HG03469 (cell line): ENCODE measurements at regions not wholly inside any gene's neighbourhood (a gene's known extent, or its start where the extent isn't known, plus 50 kb on each side); places are given as distances from the start of the nearest gene placed in this dataset.

Experiments
- ATAC-seq: cut with Tn5 transposase; IDR thresholded peaks from one replicate; pipeline ENCODE4 v1.9.1; 2021; ENCODE audit warnings: mild to moderate bottlenecking, moderate library complexity, moderate number of reproducible peaks; ENCODE audit not compliant: unreplicated experiment

DNA sequence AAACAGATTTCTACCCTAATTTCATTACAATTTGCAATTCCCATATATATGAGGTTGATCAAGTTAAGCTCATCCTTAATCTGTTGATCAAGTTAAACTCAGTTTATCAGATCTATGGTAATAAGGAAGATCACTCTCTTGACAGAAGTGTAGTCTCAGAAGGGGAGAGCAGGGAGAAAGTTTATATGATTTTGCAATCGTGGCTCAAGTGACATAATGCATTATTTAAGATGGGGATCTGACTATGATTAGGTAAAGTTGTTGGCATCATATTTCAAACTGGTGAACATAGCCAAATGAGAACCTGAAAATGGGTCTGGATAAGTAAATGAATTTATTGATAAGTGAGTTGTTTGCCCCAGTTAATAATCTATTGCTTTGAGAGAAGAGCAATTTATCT lies 995.3 kb downstream of the OTOL1 start:
- ATAC-seq = no peak

DNA sequence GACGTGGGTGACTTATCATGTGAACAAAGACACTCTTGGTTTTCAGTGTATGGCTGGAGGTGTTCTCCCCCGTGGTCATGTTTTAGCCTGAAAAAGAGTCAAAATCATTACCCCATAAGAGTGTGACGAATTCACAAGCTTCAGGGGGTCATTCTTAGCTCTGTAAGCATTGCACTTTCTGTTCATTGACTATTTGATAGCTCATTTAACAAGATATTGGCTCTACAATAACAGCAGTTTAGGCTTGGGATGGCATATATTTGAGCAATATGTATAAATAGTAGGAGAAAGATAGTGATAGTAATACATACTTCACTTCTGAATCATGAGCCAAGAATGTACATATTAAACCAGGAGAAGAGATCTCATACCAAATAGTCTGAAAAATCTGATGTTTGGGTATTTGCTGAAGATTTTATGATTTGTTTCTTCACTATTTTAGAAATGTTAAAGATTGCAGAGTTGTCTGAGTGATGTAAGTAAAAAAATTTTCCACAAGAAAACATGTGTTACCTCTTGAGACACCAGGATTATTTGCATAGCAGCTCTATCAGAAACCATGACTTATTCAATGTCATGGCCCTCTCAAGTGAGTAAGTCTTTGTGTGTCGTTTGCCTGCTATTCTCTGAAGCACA lies 996.0 kb downstream of the OTOL1 start:
- ATAC-seq = no peak

DNA sequence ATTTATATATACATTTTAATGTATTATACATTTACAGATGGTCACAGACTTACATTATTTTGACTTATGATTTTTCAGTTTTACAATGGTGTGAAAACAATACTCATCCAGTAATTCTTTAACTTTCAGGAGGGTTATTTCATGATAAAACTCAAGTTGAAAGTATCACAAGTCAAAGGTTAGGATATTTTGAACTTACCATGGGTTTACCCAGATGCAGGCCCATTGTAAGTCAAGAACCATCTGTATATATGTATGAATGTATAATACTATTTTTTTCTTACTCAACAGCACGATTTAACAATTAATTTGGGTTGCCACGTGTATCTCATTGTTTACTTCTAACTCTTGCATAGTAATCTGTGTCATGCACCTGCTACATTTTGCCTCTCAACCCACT lies 1002.0 kb downstream of the OTOL1 start:
- ATAC-seq = no peak

DNA sequence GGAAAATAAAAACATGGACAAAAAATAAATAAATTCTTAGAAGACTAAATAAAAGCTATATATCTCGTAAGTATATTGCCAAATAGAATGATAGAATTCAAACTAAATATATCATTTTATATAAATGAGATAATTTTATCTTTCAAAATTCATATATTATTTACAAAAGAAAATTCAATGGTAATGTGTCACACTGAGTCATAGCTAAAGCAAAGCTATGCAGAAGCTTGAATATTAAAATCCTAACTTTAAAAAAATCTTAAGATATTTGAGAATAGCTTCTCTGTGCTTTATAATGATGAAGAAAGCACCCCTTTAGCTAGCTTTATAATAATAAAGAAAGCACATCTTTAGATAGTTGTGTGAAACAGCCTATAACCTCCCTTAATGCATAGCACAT lies 1010.8 kb downstream of the OTOL1 start:
- no peak for ATAC-seq

DNA sequence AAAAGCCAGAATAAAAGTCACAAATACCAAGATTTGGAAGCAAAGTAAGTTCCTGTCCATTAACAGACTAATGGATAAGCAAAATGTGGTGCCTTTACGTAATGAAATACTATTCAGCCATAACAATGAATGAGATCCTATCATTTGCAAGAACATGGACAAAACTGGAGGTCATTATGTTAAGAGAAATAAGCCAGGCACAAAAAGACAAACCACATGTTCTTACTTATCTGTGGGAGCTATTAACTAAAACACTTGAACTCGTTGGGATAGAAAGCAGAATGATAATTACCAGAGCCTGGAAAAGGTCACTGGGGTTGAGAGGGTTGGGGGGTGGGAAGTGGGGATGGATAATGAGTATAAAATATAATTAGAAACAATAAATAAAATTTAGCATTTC lies 1015.9 kb downstream of the OTOL1 start:
- ATAC-seq = no peak

DNA sequence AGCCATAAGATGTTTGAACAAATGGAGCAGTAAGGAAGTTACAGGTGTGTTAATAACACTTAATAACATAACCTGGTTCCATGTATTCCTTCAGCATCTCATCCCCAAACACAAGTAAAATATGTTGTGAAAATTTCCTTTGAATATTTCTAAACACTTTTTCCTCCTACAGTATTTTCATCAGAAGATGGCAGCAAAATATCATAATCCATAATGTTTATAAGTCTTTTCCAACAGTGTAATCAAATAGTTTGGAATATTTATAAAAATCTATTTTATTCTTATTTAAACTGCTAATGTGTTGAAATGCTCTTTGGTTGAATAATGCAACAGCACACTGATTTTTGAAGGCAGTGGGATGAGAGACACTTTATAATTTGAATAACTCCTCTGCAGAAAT lies 1020.5 kb downstream of the OTOL1 start:
- ATAC-seq = no peak

DNA sequence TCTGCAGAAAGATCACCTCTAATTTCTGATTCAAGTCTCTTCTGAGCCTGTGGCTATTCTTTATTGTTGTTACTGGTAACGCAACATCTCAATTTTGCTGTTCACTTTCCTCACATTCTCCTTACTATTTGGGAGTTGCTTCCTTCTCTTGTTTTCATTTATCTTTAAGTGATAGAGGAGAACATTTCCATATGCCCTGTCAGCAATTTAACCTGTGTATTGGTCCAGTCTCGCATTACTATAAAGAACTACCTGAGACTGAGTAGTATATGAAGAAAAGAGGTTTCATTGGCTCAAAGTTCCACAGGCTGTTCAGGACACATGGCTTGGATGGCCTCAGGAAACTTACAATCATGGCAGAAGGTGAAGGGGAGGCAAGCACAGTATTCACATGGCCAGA lies 1025.1 kb downstream of the OTOL1 start:
- ATAC-seq = no peak

DNA sequence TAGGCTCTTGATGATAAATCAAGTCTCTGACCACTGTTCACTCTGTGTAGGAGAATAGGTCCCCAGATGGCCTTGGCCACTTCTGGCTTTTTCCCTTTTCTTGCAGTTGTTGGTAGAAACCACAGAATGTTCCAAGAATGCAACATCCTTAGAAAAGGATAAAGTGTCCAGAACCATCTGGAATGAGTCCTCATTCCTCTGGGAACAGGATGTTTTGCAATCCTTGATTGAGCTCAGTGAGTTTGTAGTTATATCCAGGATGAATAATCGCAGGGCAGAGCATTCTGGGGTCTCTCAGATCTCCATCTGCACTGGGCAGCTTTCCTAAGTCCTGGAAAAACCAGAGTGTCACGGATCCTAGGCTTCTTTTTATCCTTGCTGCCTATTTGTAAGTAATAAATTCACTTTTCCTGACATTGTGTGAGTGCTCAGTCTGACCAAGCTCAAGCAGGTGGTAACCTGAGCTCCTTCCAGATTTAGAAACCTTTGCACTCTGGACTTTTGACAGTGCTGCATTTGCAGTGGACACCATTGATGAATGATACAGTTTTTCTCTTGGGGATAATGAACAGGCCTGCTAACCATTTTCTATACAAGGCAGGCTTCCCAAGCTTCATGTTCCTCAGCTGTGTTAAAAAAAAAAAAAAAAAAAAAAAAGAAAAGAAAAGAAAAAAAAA lies 1028.6 kb downstream of the OTOL1 start:
- no peak for ATAC-seq

DNA sequence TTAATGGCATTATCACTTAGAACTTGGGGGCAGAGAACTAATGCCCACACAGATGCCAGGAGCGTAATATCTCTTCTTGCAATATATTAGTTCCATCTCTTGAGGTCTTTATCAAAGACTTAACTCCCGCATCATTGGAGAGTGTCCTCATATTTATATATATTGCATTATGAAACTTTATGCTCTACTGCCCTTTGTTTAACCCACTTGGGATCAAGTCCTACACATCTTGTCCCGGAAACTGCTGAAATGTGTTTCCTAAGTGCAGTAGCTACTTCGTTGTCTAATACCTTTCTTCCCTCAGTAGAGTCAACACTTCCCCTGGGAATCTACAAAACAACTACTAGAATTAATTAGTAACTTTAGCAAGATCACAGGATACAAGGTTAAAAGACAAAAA lies 1029.2 kb downstream of the OTOL1 start:
- ATAC-seq = no peak

DNA sequence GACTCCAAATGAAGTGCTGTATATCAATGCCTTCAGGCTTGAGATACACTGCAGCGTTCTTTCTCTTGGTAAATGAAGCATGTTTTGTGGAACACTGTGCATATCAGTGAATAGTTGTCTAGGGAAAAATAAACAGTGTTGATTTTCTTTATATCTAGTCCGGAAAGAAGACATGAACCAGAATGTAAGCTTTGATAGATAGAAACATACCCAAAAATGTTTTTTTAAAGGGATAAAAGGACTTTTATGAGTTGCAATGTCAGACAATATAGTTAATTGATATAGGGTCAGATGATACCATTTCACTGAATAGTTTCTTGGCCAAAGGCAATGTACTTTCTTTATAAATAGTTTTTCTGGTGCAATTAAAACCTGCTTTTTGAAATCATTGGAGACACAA lies 1037.8 kb downstream of the OTOL1 start:
- ATAC-seq = no peak

DNA sequence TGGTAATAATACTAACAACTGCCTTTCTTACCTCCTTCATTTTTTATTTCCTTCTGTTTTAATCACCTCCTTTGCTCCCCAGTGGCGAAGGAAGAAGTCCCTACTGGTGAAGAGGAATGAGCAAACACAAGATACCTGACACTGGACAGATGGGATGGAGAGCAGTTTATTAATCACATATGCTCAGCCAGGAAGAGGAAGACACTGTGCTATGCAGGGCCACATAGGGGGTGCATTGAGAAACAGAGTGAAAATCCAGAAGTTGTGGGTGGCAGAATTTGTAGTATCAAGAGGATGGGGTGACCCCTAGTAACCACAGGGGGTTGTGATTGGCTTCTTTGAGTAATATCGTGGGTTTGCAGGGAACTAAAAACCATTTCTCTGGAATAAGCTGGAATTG lies 1041.9 kb downstream of the OTOL1 start:
- ATAC-seq = no peak

DNA sequence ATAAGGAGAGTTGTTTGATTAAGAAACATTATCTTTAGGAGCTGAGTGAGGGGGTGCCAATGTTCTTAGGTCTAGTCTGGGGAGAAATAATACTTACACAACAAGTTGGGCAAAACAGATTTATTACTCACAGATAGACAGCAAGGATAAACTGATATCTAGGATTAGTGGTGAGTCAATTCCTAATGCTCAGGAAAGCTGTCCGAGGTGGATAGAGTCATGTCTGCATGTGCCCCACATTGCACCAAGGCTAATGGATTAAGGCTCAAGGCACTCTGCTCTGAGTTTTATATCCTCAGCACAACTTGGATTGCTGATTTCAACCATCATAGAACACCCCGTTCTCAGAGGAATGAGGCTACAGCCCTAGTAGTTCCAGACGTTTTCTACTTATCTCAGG lies 1042.3 kb downstream of the OTOL1 start:
- no peak for ATAC-seq

DNA sequence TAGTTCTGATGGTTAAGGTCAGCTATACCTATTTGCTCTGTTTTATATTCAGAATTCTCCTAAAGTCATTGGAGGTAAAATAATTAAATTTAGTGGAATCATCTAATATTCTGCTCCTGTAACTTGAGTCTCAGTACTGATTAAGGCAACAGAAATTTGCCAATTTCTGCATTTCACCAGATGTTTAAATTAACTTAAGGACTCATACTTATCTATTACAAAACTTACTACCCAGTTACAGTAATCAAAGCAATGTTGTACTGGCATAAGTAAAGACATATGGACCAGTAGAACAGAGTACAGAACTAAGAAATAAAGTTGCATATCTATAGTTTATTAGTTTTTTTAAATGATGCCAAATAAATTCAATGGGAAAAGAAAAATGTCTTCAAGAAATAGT lies 1043.8 kb downstream of the OTOL1 start:
- ATAC-seq = no peak

DNA sequence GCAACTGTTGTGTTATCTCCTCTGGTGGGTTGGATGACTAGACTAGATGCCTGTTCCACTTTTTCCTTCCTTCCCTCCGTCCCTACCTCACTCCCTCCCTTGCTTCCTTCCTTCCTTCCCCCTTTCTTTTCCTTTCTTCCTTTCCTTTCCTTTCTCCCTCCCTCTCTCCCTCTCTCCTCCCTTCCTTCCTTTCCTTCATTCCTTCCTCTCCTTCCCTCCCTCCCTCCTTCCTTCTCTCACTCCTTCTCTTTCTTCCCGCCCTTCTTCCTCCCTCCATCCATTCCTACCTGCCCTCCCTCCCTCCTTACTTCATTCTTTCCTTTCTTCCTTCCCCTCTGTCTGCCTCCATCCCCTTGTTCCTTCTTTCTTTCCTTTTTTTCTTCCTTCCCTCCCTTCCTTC lies 1045.3 kb downstream of the OTOL1 start:
- no peak for ATAC-seq

DNA sequence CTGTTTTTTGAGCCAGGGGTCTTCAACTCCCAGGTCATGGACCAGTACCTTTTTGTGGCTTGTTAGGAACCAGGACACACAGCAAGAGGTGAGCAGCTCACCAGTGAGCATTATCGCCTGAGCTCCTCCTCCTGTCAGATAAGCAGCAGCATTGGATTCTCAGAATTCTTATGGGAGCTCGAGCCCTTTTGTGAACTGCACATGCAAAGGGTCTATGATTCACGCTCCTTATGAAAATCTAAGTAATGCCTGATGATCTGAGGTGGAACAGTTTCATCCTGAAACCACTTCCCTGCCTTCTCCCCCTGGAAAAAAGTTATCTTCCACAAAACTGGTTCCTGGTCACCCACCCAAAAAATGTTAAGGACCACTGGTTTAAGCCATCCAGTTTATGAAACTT lies 1047.6 kb downstream of the OTOL1 start:
- ATAC-seq = no peak

DNA sequence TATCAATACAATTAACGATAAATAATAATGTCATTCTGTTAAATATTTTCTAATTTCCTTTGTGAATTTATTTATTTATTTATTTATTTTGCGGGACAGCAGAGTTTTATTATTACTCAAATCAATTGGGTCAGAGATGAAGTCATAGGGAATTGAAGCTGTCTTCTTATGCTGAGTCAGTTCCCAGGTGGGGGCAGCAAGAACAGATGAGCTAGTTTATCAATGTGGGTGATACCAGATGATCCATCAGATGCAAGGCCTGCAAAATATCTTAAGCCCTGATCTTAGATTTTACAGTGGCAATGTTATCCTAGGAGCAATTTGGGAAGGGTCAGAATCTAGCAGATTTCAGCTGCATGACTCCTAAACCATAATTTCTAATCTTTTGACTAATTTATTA lies 1050.3 kb downstream of the OTOL1 start:
- ATAC-seq = no peak

DNA sequence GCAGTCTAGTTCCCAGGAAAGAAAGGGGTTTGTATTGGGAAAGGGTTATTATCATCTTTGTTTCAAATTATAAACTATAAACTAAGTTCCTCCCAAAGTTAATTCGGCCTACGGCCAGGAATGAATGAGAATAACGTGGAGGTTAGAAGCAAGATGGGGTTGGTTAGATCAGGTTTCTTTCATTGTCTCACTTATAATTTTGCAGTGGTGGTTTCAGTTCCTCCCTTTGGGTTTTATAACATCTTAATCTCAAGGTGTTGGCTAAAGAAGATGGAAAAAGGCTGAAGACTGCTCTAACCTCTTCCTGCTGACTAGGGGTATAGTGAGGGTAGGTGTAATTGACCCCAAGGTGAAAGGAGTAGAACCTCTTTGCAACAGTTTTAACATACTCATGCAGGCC lies 1050.7 kb downstream of the OTOL1 start:
- no peak for ATAC-seq

DNA sequence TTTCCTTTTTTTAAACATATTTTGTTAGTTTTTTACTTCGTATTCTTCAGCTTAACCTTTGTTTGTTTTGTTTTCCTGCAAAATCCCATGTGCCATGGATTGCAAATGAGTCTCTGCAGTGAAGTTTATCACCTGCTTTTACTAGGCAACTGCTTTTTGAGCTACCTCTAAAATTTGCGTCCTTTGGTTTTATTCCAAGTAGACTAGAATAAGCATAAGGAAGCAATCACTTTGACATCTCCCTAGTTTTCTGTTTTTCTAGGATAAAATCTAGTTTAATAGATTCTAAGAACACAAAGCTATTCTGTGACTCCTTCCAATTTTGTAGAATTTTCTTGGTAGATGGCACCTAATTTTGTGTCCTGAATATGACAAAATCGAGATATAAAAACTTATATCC lies 1059.2 kb downstream of the OTOL1 start:
- no peak for ATAC-seq

DNA sequence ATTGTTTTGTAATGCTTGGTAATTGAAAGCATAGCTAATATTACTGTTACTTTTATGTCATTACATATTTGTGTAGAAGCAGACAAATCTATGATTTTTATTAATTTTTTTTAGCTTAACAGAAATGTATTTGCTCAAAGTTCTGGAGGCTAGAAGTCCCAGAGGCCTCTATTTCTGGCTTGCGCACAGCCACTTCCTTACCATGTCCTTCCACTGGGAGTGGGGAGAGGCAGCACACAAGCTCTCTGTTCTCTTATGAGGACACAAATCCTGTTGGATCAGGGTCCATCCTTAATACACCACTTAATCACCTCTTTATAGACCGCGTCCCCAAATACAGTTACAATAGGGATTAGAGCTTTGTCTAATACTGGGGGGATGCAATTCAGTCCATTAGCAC lies 1061.4 kb downstream of the OTOL1 start:
- ATAC-seq = no peak

DNA sequence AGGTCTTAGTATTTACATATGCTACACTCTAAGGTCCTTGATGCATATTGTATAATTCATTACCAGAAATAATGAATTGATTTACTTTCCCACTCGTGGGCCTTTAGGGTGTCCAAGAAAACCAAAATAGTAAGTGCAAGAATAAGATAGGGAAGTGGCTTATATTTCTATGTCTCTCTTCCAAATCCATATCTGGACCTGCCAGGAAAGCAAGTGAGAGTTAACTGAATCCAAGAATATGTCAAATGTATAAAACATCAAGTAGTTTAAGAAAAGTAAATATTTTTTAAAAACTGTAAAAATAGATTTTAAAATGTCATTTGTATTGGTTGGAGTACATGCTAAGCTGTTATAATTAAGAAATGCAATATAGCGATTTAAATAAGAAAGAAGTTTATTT lies 1072.1 kb downstream of the OTOL1 start:
- ATAC-seq = no peak

DNA sequence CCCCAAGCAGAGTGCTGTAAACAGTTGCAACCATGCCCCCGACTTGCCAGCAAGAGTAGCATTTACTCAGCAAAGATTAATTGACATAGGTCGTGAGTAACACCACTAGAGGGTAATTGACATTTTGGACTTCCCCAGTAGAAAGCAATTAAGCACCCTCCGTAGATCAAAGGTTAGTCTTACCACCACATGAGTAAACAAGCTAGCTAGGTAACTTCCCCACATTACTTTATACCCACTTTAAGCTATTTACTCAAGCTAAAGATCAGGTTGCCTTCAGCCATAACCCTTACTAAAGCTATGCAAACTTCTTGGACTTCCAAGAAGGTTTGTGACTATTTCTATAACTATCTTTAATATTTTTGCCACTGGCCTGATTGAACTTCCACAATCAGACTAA lies 1072.7 kb downstream of the OTOL1 start:
- no peak for ATAC-seq

DNA sequence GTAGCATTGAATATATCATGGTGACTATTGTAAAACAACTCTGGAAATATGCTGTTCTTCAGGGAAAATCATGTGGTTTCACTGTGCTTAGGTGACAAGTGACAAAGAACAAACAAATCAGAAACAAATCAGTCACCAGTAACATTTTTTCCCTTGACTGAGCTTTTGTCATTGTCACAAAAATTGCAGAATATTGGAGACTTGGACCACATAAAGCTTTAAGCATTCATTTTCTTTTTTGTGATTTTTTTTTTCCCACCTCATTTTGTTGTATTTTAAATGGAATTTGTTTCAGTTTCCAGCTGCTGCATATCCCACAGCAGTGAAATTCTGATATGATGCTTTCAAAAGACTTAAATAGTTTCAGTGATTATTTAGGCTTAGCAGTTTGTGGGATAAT lies 1088.4 kb downstream of the OTOL1 start:
- ATAC-seq = no peak

DNA sequence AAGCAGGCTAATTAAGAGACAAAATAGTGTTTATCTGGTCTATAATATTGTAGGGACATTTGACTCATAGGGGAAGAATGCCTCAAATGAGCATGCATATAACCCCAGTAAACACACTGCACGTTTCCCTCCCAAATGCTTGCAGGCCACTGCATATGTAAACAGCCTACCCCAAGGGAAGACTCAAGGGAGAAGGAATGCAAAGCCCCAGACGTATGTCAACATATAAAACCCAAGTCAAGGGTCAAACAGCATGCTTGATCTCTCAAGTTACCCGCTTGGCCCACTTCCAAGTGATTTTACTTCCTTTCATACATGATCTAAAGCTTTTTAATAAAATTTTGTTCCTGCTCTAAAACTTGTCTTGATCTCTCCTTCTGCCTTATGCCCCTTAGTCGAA lies 1090.0 kb downstream of the OTOL1 start:
- no peak for ATAC-seq
